WTC11 (cell line): ENCODE measurements at regions not wholly inside any gene's neighbourhood (a gene's known extent, or its start where the extent isn't known, plus 50 kb on each side); places are given as distances from the start of the nearest gene placed in this dataset.

Experiments
- CREB1 ChIP-seq: sonication (generic); formaldehyde crosslinking; IDR thresholded peaks from 2 replicates; pipeline ENCODE4 v1.8.0; 2023; ENCODE audit warnings: mild to moderate bottlenecking, missing genetic modification reagents
- CTCF ChIP-seq: fragments of 200-600 bp; IDR thresholded peaks from 2 replicates; pipeline ENCODE4 v1.8.0; 2022; ENCODE audit warnings: antibody characterized with exemption
- ELF4 ChIP-seq: sonication (generic); formaldehyde crosslinking; IDR thresholded peaks from 2 replicates; pipeline ENCODE4 v1.8.1; 2022; ENCODE audit warnings: low read depth, mild to moderate bottlenecking, moderate library complexity, missing genetic modification reagents
- FOXJ3 ChIP-seq: sonication (generic); formaldehyde crosslinking; IDR thresholded peaks from 2 replicates; pipeline ENCODE4 v1.9.0; 2021; ENCODE audit warnings: missing genetic modification reagents, mild to moderate bottlenecking, borderline replicate concordance
- MAX ChIP-seq: sonication (generic); formaldehyde crosslinking; IDR thresholded peaks from 2 replicates; pipeline ENCODE4 v1.8.0; 2022; ENCODE audit warnings: mild to moderate bottlenecking, missing genetic modification reagents
- NFYB ChIP-seq: sonication (generic); formaldehyde crosslinking; conservative IDR thresholded peaks from 2 replicates; pipeline ENCODE4 v1.8.0; 2022; ENCODE audit warnings: low read depth, missing genetic modification reagents
- PRDM15 ChIP-seq: sonication (generic); formaldehyde crosslinking; IDR thresholded peaks from 2 replicates; pipeline ENCODE4 v1.8.0; 2022; ENCODE audit warnings: missing genetic modification reagents
- ZNF317 ChIP-seq: sonication (generic); formaldehyde crosslinking; IDR thresholded peaks from 2 replicates; pipeline ENCODE4 v1.8.1; 2023; ENCODE audit warnings: low read depth, mild to moderate bottlenecking, moderate library complexity, missing genetic modification reagents, borderline replicate concordance

GRCh38 chr4:130600706-130601105 is 1504.8 kb downstream of the C4orf33 start:
- TF ChIP-seq MAX (CRISPR knock-in tag) (no peak), CTCF (no peak), FOXJ3 (CRISPR knock-in tag) (no peak), NFYB (CRISPR knock-in tag) (no peak), PRDM15 (CRISPR knock-in tag) (no peak), CREB1 (CRISPR knock-in tag) (no peak), ELF4 (CRISPR knock-in tag) (no peak), ZNF317 (no peak)
